Coronary artery (tissue), 2 donors: ENCODE measurements at regions not wholly inside any gene's neighbourhood (a gene's known extent, or its start where the extent isn't known, plus 50 kb on each side); places are given as distances from the start of the nearest gene placed in this dataset.

Source experiments
- DNase-seq: peaks from one replicate; pipeline ENCODE4 v3.0.0-alpha.2; 2017; ENCODE audit warnings: low spot score
- H3K27ac ChIP-seq, 2 donors: fragments of 200-600 bp; sonication (generic); one replicate each; pipeline ENCODE4 v1.5.1; 2016 to 2019
- H3K4me3 ChIP-seq: fragments of 200-600 bp; sonication (generic); 2 replicates; pipeline ENCODE4 v1.5.1; 2016; ENCODE audit warnings: mild to moderate bottlenecking, moderate library complexity
- CTCF ChIP-seq: fragments of 200-600 bp; sonication (generic); IDR thresholded peaks from one replicate; pipeline ENCODE4 v1.5.1; 2019; ENCODE audit warnings: antibody characterized with exemption

GRCh38 chr10:84660450-84661159 lies 332.2 kb downstream of the CCSER2 start:
- no peak for DNase-seq
- TF ChIP-seq CTCF: no peak
- H3K27ac ChIP-seq: no peak overlapping the region

GRCh38 chr10:84665211-84665610 lies 336.8 kb downstream of the CCSER2 start:
- TF ChIP-seq CTCF: no peak
- Histone ChIP-seq H3K27ac (no peak overlapping the region), H3K4me3 (no peak overlapping the region)
- DNase-seq: no peak

More at GRCh38 chr10:84660450-84661159, 332.2 kb downstream of the CCSER2 start:
- no peak overlapping the region for H3K4me3 ChIP-seq

DNA sequence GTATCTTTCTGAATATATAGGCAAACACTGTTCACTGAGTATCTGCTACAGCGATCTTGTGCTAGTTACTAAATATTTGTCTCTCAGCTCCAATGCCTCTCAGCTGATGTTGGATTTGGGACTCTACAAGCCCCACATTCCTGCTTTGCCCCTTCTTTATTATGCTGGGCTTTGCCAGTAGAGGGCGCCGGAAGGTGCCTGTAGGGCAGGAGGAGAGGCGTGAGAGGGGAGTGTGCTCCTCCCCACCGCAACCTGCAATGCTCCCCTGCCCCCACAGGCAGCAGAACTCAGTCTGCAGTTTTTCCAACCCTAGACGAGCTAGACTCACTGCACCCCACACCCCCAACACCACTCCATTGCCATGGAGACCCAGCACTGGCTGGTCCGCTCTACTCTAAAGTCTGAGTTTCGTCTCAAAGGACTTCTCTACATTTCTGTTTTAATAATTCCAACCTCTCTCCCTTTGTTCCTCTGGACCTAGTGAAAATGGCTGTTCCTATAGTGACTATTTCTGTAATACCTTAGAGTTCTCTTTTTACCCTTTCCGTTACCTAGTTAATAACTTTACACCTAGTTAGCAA lies 337.6 kb downstream of the CCSER2 start:
- DNase-seq: no peak
- Histone ChIP-seq H3K27ac (no peak overlapping the region), H3K4me3 (no peak overlapping the region)
- no peak for TF ChIP-seq CTCF

DNA sequence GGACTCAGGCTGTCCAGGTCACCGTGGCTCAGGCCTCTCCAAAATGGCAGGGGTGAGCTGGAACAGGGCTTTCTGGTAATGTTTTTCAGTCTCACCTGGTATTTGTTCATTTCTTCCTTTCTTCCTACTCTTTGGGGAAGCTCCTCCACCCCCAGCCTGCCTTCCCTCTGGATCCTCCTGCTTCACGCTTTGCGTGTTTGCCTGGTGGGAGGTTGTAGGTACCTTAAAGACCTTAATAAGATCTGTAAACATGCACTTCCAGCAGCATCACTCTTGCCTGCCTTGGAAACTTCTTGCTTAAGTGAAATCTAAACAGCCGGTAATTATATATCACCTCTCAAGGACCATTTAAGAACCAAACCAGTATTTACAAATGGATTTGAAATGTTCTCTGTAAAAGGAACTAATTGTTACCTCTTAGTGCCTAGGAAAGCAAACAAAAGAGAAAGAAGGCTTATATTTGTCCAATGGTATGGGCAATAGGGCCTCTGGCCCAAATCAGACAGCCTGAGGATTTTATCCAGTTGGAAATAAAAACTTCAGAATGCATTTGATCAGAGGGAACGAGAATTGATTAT lies 339.9 kb downstream of the CCSER2 start:
- TF ChIP-seq CTCF: no peak
- no peak for DNase-seq
- no peak overlapping the region for H3K27ac ChIP-seq
- H3K4me3 ChIP-seq: no peak overlapping the region

- DNase-seq: no peak
- H3K27ac ChIP-seq: no peak overlapping the region
- no peak overlapping the region for H3K4me3 ChIP-seq
- TF ChIP-seq CTCF: no peak
These were observed 346.7 kb downstream of the CCSER2 start for GRCh38 chr10:84675060-84675459.

GRCh38 chr10:84676536-84676935 lies 348.1 kb downstream of the CCSER2 start:
- no peak overlapping the region for H3K27ac ChIP-seq

More at GRCh38 chr10:84676536-84676935, 348.1 kb downstream of the CCSER2 start:
- TF ChIP-seq CTCF: no peak
- no peak overlapping the region for H3K4me3 ChIP-seq
- no peak for DNase-seq
